Endothelial cell of umbilical vein (primary cell): ENCODE measurements at regions not wholly inside any gene's neighbourhood (a gene's known extent, or its start where the extent isn't known, plus 50 kb on each side); places are given as distances from the start of the nearest gene placed in this dataset.
"Not testable (repeated sequence)": the region's sequence is repeated elsewhere in the genome, so short reads cannot be mapped to it uniquely, and the experiment has no call there.

ENCODE experiments used
- BruUV-seq: library from RNA; stranded (reverse); fragments of 400-500 nt; replicated peaks from 2 replicates; lab custom pipeline; 2021; lab: Mats Ljungman, UMichigan
- CTCF ChIA-PET: fragments of 300-600, 350-600 bp; sonication (Branson Sonifier 250); formaldehyde crosslinking; loops from one replicate; lab custom pipeline; 2021; ENCODE audit warnings: antibody characterized with exemption, inconsistent platforms; lab: Charles Lee
- POLR2A ChIA-PET: fragments of 300-600, 350-600 bp; sonication (Branson Sonifier 250); formaldehyde crosslinking; loops from one replicate; lab custom pipeline; 2021; ENCODE audit warnings: antibody characterized with exemption, inconsistent platforms; lab: Charles Lee
- DNase-seq: peaks from one replicate; pipeline ENCODE4 v3.0.0-alpha.2; 2011; ENCODE audit warnings: low read depth, low spot score
- FAIRE-seq: peaks from 2 replicates; lab custom pipeline; 2011; peaks lifted over from hg19 to GRCh38; lab: Jason Lieb, UNC
- H2AFZ ChIP-seq: 2 replicates; pipeline ENCODE4 v1.6.0; 2012; ENCODE audit warnings: low read depth, low read length, control low read depth, inconsistent platforms
- H3K27ac ChIP-seq: 2 replicates; pipeline ENCODE4 v1.5.1; 2011; ENCODE audit warnings: low read depth, mild to moderate bottlenecking, control low read depth, low read length, moderate library complexity; ENCODE audit not compliant: insufficient read depth
- H3K27me3 ChIP-seq, 2 experiments: 2 replicates each; pipeline versions ENCODE4 v1.6.0 to v1.6.1; 2011; ENCODE audit warnings: low read length in 2 of 2, mixed read lengths in 1 of 2; ENCODE audit not compliant: control insufficient read depth in 2 of 2, insufficient read depth in 2 of 2
- H3K36me3 ChIP-seq, 2 experiments: 2 replicates in 1 of 2; 3 replicates in 1 of 2; pipeline ENCODE4 v1.5.1; 2011; ENCODE audit warnings: low read length in 2 of 2, mild to moderate bottlenecking in 1 of 2, moderate library complexity in 1 of 2; ENCODE audit not compliant: control insufficient read depth in 2 of 2, insufficient read depth in 2 of 2; ENCODE audit errors: extremely low read depth in 1 of 2
- H3K4me1 ChIP-seq: 3 replicates; pipeline ENCODE4 v1.5.1; 2011; ENCODE audit warnings: mild to moderate bottlenecking, low read length; ENCODE audit not compliant: control insufficient read depth, insufficient read depth; ENCODE audit errors: extremely low read depth
- H3K4me2 ChIP-seq: 2 replicates; pipeline ENCODE4 v1.6.1; 2011; ENCODE audit warnings: low read length, control low read depth, mixed read lengths; ENCODE audit not compliant: insufficient read depth
- H3K4me3 ChIP-seq, 3 experiments: fragments of 200-600 bp in 1 of 3; sonication (generic), shearing (Covaris generic) in 1 of 3; replicated peaks in 1 of 3; 2 replicates each; pipeline ENCODE4 v1.5.1; 2011 to 2016; ENCODE audit warnings: control low read depth in 3 of 3, low read length in 3 of 3, mild to moderate bottlenecking in 2 of 3, inconsistent platforms in 1 of 3, low read depth in 1 of 3, moderate library complexity in 1 of 3; ENCODE audit not compliant: insufficient read depth in 1 of 3
- H3K79me2 ChIP-seq: 2 replicates; pipeline ENCODE4 v1.6.0; 2012; ENCODE audit warnings: low read length, inconsistent platforms; ENCODE audit not compliant: control insufficient read depth, insufficient read depth
- H3K9ac ChIP-seq: replicated peaks from 2 replicates; pipeline ENCODE3; 2011; ENCODE audit warnings: low read length, control low read depth; ENCODE audit not compliant: insufficient read depth; ENCODE audit errors: extremely low read depth
- H3K9me1 ChIP-seq: replicated peaks from 3 replicates; pipeline ENCODE4 v1.6.0; 2011; ENCODE audit warnings: mild to moderate bottlenecking, low read length; ENCODE audit not compliant: control insufficient read depth, insufficient read depth; ENCODE audit errors: extremely low read depth
- H3K9me3 ChIP-seq: replicated peaks from 2 replicates; pipeline ENCODE4 v1.5.1; 2012; ENCODE audit warnings: low read length, inconsistent platforms; ENCODE audit not compliant: control insufficient read depth, insufficient read depth
- H4K20me1 ChIP-seq: replicated peaks from 2 replicates; pipeline ENCODE3; 2011; ENCODE audit warnings: mild to moderate bottlenecking, low read length; ENCODE audit not compliant: control insufficient read depth, insufficient read depth; ENCODE audit errors: extremely low read depth
- CTCF ChIP-seq, 2 donors: IDR thresholded peaks; 1 replicate in 1 of 2; 2 replicates in 1 of 2; pipeline ENCODE4 v1.5.1; 2011; ENCODE audit warnings: low read length in 2 of 2, mild to moderate bottlenecking in 2 of 2, moderate library complexity in 2 of 2, control low read depth in 1 of 2, inconsistent platforms in 1 of 2, low read depth in 1 of 2; ENCODE audit not compliant: insufficient read depth in 1 of 2; ENCODE audit errors: extremely low read depth in 1 of 2
- POLR2AphosphoS5 ChIP-seq: IDR thresholded peaks from 2 replicates; pipeline ENCODE4 v1.6.1; 2012; ENCODE audit warnings: low read depth, mild to moderate bottlenecking, control low read depth, low read length, moderate library complexity; ENCODE audit not compliant: insufficient read depth
- dilution Hi-C: fragments of 300-500 bp; cut with MboI; formaldehyde crosslinking; loops from one replicate; pipeline ENCODE4 v1.15.0; 2019; ENCODE audit warnings: low sequenced_read_pairs; ENCODE audit not compliant: extremely low pct_ligation_motif_present
- intact Hi-C: fragments of 100-400 bp; cut with micrococcal nuclease; formaldehyde crosslinking; loops from one replicate; pipeline ENCODE4 v1.10.0; 2022

DNA sequence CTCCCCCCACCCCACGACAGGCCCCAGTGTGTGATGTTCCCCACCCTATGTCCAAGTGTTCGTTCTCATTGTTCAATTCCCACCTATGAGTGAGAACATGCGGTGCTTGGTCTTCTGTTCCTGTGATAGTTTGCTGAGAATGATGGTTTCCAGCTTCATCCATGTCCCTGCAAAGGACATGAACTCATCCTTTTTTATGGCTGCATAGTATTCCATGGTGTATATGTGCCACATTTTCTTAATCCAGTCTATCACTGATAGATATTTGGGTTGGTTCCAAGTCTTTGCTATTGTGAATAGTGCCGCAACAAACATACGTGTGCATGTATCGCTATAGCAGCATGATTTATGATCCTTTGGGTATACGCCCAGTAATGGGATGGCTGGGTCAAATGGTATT lies 139.0 kb downstream of the EPC1 start:
- H3K4me2 ChIP-seq, H3K9ac ChIP-seq, BruUV-seq, H3K9me3 ChIP-seq, H4K20me1 ChIP-seq, dilution Hi-C loops, H2AFZ ChIP-seq, H3K27me3 ChIP-seq, H3K79me2 ChIP-seq, H3K27ac ChIP-seq, POLR2A ChIA-PET, H3K36me3 ChIP-seq, DNase-seq, H3K9me1 ChIP-seq, FAIRE-seq, H3K4me3 ChIP-seq: not testable (repeated sequence)
- CTCF ChIA-PET = interaction anchor here (1.5 kb wide), 2 partner anchors 18 to 167 kb away, joined by 5 to 18 read pairs; no protein-coding TSS in a partner anchor
- intact Hi-C loops = loop anchor here (5.0 kb wide), 2 partner anchors 51 to 139 kb away; partner anchors contain the start of gene EPC1
- H3K4me1 ChIP-seq = peaks cover 22% of the 10 kb centered on the region

GRCh38 chr10:32207544-32207943 lies 139.4 kb downstream of the EPC1 start:
- TF ChIP-seq CTCF (IDR thresholded peaks at IDR 0.05; ENCODE audit: extremely low read depth in 1 of 2, insufficient read depth in 1 of 2, low read depth in 1 of 2, low read length in 2 of 2) (peak; percentile 68 to 79), POLR2AphosphoS5 (no peak)
- intact Hi-C loops = loop anchor here (1.0 to 5.0 kb wide), 5 partner anchors 16 to 153 kb away; partner anchors contain the start of gene EPC1
- Histone ChIP-seq H4K20me1 (no peaks in the 10 kb centered on the region), H3K4me2 (no peak overlapping the region), H3K9me1 (no peaks in the 10 kb centered on the region), H3K36me3 (no peaks in the 10 kb centered on the region), H3K4me1 (peaks cover 22% of the 10 kb centered on the region), H3K27me3 (no peaks in the 10 kb centered on the region), H3K27ac (no peak overlapping the region), H3K79me2 (no peaks in the 10 kb centered on the region), H2AFZ (no peak overlapping the region), H3K9ac (no peak overlapping the region), H3K9me3 (no peaks in the 10 kb centered on the region), H3K4me3 (no peak overlapping the region)
- FAIRE-seq (peak; percentile 35), DNase-seq (peak; percentile 73)
- CTCF ChIA-PET = interaction anchor here (1.1 to 1.5 kb wide), 3 partner anchors 15 to 166 kb away, joined by 5 to 18 read pairs (median 5); no protein-coding TSS in a partner anchor
- no TSS peak for BruUV-seq
- dilution Hi-C loops = no loop called here
- POLR2A ChIA-PET = no interaction called here
